ENCODE measurements at regions not wholly inside any gene's neighbourhood (a gene's known extent, or its start where the extent isn't known, plus 50 kb on each side); places are given as distances from the start of the nearest gene placed in this dataset.
"Not testable (repeated sequence)": the region's sequence is repeated elsewhere in the genome, so short reads cannot be mapped to it uniquely, and the experiment has no call there.

DNA sequence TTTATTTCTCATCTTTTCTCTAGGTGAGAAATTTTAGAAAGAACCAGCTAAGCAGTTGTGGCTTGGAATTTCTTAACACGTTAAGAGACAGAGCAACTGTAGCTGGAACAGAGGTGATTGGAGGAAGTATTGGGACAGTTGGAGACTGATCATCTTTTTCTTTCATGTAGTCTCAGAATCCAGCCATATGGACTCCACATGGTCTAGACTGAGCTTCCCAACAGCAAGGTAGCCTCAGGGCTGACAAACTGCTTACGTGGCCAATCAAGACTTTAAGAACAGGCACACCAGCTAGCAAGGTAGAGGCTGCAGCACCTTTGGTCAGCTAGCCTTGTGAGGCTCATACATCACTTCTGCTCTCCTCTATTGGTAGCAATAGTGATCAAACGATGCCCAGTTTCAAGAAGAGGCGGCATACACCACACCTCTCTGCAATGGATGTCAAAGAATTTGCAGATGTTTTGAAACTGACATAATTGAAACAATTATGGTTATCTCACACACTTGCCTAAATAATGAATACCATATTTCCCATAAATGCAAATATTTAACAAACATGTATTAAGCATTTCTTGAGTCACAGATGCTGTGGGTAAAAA is 590.5 kb upstream of the SLC35B3 start:
- no peak for DNase-seq (ENCODE audit: low read depth in 2 of 2)

- DNase-seq (ENCODE audit: low read depth in 2 of 2): no peak
Observed at GRCh38 chr6:9025228-9025627, 589.9 kb upstream of the SLC35B3 start.

- DNase-seq (ENCODE audit: low read depth in 2 of 2): not testable (repeated sequence)
Observed at GRCh38 chr6:9024246-9024645, 588.9 kb upstream of the SLC35B3 start.

GRCh38 chr6:9020001-9020400 is 584.7 kb upstream of the SLC35B3 start:
- DNase-seq (ENCODE audit: low read depth in 2 of 2): no peak

DNA sequence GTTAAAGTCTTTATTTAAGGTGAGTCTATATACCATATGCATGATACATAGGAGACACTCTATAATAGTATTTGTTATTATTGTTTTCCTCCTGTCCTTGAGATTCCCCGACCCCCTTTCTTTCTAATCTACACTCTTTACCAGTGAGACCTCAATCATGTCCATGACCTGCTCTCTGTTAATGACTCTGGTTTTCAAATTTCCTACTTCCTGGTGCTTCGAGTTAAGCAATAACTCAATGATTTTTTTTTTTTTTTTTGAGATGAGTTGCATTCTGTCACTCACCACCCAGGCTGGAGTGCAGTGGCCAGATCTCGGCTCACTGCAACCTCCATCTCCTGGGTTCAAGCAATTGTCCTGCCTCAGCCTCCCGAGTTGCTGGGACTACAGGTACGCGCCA is 574.6 kb upstream of the SLC35B3 start:
- no peak for DNase-seq (ENCODE audit: low read depth in 2 of 2)

GRCh38 chr6:9007027-9007426 is 571.7 kb upstream of the SLC35B3 start:
- no peak for DNase-seq (ENCODE audit: low read depth in 2 of 2)

DNA sequence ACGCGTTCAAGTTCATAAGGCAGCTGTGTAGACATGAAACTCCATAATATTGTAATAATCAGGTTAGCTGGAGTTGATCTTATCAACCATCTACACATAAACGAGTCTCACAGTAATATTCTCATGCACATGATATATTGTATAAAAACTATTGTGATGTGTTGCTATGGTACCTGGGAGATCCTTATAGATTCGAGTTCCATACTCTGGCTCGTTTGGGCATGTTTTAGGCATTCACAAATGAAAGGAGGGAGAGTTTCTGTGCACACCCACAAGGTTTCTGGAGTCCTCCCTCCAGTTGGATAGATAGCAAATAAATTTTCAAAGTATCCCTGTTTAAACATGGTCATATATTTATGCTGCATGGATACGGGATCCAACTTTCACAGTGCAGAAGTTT is 567.5 kb upstream of the SLC35B3 start:
- DNase-seq (ENCODE audit: low read depth in 2 of 2): no peak

GRCh38 chr6:8995156-8995555 is 559.8 kb upstream of the SLC35B3 start:
- no peak for DNase-seq (ENCODE audit: low read depth in 2 of 2)

DNA sequence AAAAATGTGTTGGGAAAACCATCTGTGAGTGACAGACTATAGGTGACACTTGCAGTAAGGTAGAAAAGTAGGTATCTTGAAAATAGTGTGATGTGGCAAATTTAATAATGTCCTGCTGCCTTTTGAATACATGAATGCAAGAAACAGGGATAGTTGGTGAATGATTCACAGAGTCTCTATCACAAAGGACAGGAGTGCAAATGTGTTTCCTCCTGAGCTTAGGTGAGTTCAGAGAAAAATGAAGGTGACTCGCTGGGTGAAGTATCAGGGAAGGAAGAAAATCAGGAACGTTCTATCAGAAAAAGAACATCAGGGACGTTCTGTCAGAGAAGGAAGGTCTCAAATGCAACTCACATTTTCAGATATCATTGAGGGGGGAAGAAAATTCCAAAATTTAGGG is 557.8 kb upstream of the SLC35B3 start:
- no peak for DNase-seq (ENCODE audit: low read depth in 2 of 2)

DNA sequence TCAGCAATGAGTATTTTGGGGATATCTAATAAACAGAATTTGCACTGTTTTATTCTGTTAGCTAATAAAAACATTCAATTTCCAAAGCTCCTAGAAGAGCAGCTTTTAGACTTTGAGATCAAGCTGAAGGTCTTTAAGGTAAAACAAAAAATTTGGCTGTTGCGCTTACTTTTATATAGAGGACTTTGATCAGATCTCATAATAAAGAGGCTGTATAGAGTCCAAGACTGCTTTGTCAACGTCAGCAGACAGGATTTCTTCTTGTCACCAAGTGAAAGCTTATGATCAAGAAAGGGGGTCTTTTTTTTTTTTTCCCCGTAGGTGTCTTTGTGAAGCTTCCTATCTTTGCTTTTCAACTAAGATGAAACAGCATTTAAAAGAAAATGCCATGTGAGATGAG is 556.5 kb upstream of the SLC35B3 start:
- DNase-seq (ENCODE audit: low read depth in 2 of 2): no peak

GRCh38 chr6:8990075-8990474 is 554.7 kb upstream of the SLC35B3 start:
- no peak for DNase-seq (ENCODE audit: low read depth in 2 of 2)

GRCh38 chr6:8983202-8983688 is 547.9 kb upstream of the SLC35B3 start:
- DNase-seq (ENCODE audit: low read depth in 2 of 2): peak in 1 of 2 donors; percentile 5

GRCh38 chr6:8982668-8983067 is 547.3 kb upstream of the SLC35B3 start:
- no peak for DNase-seq (ENCODE audit: low read depth in 2 of 2)

- no peak for DNase-seq (ENCODE audit: low read depth in 2 of 2)
Observed at GRCh38 chr6:8973395-8973794, 538.0 kb upstream of the SLC35B3 start.

GRCh38 chr6:8969747-8970146 is 534.4 kb upstream of the SLC35B3 start:
- no peak for DNase-seq (ENCODE audit: low read depth in 2 of 2)

- no peak for DNase-seq (ENCODE audit: low read depth in 2 of 2)
Observed at GRCh38 chr6:8958894-8959511, 523.7 kb upstream of the SLC35B3 start.

DNA sequence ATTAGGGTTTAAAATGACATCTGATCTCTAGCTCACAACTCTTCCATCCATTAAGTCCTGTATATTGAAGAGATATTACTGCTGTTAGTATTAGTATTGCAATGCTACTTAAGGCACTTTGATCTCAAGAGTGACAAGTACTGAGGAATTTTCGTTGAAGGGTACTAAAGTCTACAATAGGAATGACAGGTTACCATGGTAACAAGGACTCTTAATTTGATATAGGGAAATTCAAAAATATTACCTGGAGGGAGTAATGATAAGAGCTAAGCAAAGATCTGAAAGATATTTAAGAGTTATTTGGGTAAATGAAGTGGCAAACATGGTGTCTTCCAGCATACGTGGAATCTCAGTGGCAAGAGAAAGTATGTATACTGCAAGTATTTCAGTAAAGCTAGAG is 518.0 kb upstream of the SLC35B3 start:
- no peak for DNase-seq (ENCODE audit: low read depth in 2 of 2)

DNA sequence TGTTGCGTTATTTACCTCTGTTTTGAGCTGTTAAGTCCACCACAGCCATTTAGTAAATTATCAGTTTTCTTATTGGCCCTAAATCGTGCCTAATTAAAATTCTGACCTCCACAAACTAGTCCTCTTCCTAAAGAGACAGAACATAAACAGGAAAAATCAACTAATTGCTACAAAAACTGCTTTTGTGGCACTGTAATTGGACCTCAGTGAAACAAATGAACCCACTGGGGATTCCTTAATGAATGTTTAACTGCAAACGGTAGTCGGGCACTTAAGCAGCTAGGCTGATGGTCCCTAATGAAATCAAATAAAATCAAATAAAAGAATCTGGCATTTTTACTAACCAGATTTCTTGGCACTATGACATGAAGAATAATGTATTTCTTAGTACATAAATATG is 513.4 kb upstream of the SLC35B3 start:
- DNase-seq (ENCODE audit: low read depth in 2 of 2): no peak

DNA sequence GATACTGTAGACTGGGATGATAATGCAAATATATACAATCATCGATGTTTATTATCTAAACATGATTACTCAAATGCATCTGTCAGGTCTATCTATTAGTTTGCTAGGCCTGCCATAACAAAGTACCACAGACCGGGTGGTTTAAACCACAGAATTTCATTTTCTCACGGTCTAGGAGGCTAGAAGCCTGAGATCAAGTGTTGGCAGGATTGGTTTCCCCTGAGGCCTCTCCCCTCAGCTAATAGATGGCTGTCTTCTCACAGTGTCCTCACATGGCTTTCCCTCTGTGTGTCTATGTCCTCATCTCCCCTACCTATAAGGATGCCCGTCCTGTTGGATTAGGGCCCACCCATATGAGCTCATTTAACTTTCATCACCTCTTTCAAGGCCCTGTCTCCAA is 512.6 kb upstream of the SLC35B3 start:
- DNase-seq (ENCODE audit: low read depth in 2 of 2): no peak

GRCh38 chr6:8944548-8944947 is 509.2 kb upstream of the SLC35B3 start:
- no peak for DNase-seq (ENCODE audit: low read depth in 2 of 2)

GRCh38 chr6:8943073-8943472 is 507.7 kb upstream of the SLC35B3 start:
- DNase-seq (ENCODE audit: low read depth in 2 of 2): no peak

GRCh38 chr6:8941577-8941976 is 506.2 kb upstream of the SLC35B3 start:
- DNase-seq (ENCODE audit: low read depth in 2 of 2): no peak

DNA sequence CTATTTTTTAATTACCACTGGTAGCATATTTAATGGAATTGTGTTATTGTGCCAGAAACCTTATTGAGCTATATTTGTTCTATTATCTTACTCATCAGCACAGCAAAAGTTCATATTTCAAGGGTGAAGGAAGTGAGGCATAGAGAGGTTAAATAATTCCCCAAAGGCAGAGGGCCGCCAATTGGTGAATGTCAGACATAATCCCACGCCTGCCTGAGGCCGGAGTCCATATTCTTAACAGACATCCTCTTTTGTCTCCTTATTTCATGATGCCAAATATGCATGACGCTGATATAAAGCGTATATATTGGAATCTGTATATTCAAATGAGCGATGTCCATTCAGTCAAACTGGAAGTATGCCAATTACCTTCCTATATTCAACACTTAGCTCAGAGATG is 505.0 kb upstream of the SLC35B3 start:
- no peak for DNase-seq (ENCODE audit: low read depth in 2 of 2)

- DNase-seq (ENCODE audit: low read depth in 2 of 2): no peak
Observed at GRCh38 chr6:8939615-8940014, 504.3 kb upstream of the SLC35B3 start.

All from stimulated activated CD8-positive, alpha-beta memory T cell treated with anti-CD3 and anti-CD28 coated beads, Interleukin-7, amount 100 ng/mL, for 1 hour (primary cell).